Prostate gland (tissue), 2 donors: ENCODE measurements at regions not wholly inside any gene's neighbourhood (a gene's known extent, or its start where the extent isn't known, plus 50 kb on each side); places are given as distances from the start of the nearest gene placed in this dataset.

Experiments used
- POLR2A ChIP-seq: fragments of 450-650 bp; IDR thresholded peaks from one replicate; pipeline ENCODE4 v1.6.1; 2016; ENCODE audit warnings: antibody characterized with exemption, mild to moderate bottlenecking
- TF ChIP-seq, protein P1 (sequence below), 4 experiments: fragments of 200-600 bp in 2 of 4; fragments of 450-650 bp in 2 of 4; sonication (generic) in 2 of 4; IDR thresholded peaks; 1 replicate in 3 of 4; 2 replicates in 1 of 4; pipeline ENCODE4 v1.5.1; 2016 to 2019; ENCODE audit warnings: antibody characterized with exemption in 4 of 4, mild to moderate bottlenecking in 2 of 4, moderate library complexity in 2 of 4

GRCh38 chr10:107859065-107859464, 694.6 kb upstream of the SORCS1 start:
- TF ChIP-seq, protein P1, sequence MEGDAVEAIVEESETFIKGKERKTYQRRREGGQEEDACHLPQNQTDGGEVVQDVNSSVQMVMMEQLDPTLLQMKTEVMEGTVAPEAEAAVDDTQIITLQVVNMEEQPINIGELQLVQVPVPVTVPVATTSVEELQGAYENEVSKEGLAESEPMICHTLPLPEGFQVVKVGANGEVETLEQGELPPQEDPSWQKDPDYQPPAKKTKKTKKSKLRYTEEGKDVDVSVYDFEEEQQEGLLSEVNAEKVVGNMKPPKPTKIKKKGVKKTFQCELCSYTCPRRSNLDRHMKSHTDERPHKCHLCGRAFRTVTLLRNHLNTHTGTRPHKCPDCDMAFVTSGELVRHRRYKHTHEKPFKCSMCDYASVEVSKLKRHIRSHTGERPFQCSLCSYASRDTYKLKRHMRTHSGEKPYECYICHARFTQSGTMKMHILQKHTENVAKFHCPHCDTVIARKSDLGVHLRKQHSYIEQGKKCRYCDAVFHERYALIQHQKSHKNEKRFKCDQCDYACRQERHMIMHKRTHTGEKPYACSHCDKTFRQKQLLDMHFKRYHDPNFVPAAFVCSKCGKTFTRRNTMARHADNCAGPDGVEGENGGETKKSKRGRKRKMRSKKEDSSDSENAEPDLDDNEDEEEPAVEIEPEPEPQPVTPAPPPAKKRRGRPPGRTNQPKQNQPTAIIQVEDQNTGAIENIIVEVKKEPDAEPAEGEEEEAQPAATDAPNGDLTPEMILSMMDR (IDR thresholded peaks at IDR 0.05): no peak
- no peak for TF ChIP-seq POLR2A
